ENCODE measurements at regions not wholly inside any gene's neighbourhood (a gene's known extent, or its start where the extent isn't known, plus 50 kb on each side); places are given as distances from the start of the nearest gene placed in this dataset.

DNA sequence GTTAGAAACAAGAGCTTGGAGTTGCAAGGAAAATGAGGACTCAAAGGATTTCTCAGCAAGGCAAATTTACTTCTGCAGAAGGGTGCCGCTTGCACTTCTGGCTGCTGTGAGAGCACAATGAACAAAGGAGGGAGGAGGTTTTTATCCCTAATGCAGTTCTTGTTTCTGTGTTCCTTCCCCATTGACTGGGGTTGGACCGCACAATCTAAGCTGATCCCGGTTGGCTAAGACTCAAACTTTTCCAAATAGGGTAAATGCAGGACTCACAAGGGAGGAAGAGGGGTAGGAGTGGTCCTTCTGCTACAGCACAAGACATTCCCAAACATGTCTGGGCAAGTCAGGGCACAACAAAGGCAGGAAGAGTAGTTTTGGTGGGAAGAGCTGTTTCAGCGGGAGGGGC is 249.6 kb upstream of the MOCS1 start:
- no peak for TF ChIP-seq BHLHE40 (IDR thresholded peaks at IDR 0.05; ENCODE audit: borderline replicate concordance)
- no peak for TF ChIP-seq ELF4 (IDR thresholded peaks at IDR 0.05)
- no peak for TF ChIP-seq SUZ12 (IDR thresholded peaks at IDR 0.05)
- TF ChIP-seq, protein P1, sequence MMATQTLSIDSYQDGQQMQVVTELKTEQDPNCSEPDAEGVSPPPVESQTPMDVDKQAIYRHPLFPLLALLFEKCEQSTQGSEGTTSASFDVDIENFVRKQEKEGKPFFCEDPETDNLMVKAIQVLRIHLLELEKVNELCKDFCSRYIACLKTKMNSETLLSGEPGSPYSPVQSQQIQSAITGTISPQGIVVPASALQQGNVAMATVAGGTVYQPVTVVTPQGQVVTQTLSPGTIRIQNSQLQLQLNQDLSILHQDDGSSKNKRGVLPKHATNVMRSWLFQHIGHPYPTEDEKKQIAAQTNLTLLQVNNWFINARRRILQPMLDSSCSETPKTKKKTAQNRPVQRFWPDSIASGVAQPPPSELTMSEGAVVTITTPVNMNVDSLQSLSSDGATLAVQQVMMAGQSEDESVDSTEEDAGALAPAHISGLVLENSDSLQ (IDR thresholded peaks at IDR 0.05) = no peak
- TF ChIP-seq FOXM1 (IDR thresholded peaks at IDR 0.05; ENCODE audit: borderline replicate concordance) = no peak
- no peak for TF ChIP-seq FOXK2 (IDR thresholded peaks at IDR 0.05)
